H1 (cell line): ENCODE measurements at regions not wholly inside any gene's neighbourhood (a gene's known extent, or its start where the extent isn't known, plus 50 kb on each side); places are given as distances from the start of the nearest gene placed in this dataset.

ENCODE experiments used
- CTCF ChIA-PET: fragments of 300-600 bp; sonication (Branson Sonifier 250); formaldehyde crosslinking; loops from one replicate; lab custom pipeline; 2021; ENCODE audit not compliant: partially characterized antibody; lab: Charles Lee
- POLR2A ChIA-PET: fragments of 300-600 bp; sonication (Branson Sonifier 250); formaldehyde crosslinking; loops from one replicate; lab custom pipeline; 2021; ENCODE audit warnings: inconsistent platforms; ENCODE audit not compliant: partially characterized antibody; lab: Charles Lee
- DNase-seq, 2 experiments: peaks; one replicate each; pipeline versions ENCODE4 v3.0.0 to v3.0.0-alpha.2; 2010 to 2022; ENCODE audit warnings: low spot score in 2 of 2, low read depth in 1 of 2, mixed read lengths in 1 of 2
- FAIRE-seq: peaks from 2 replicates; lab custom pipeline; 2011; peaks lifted over from hg19 to GRCh38; lab: Jason Lieb, UNC
- H2AFZ ChIP-seq: 2 replicates; pipeline ENCODE4 v1.8.1; 2012; ENCODE audit warnings: low read length, inconsistent platforms
- H2AK5ac ChIP-seq: 2 replicates; pipeline ENCODE4 v1.6.1; 2013; ENCODE audit warnings: low read depth, low read length
- H2BK120ac ChIP-seq: replicated peaks from 2 replicates; pipeline ENCODE3; 2013; ENCODE audit warnings: low read depth, low read length, inconsistent platforms
- H2BK12ac ChIP-seq: 2 replicates; pipeline ENCODE4 v1.6.1; 2013; ENCODE audit warnings: low read depth, low read length
- H2BK15ac ChIP-seq: 2 replicates; pipeline ENCODE4 v1.6.1; 2013; ENCODE audit warnings: low read length
- H2BK20ac ChIP-seq: 2 replicates; pipeline ENCODE4 v1.6.1; 2013; ENCODE audit warnings: low read length
- H2BK5ac ChIP-seq: 2 replicates; pipeline ENCODE4 v1.6.1; 2013; ENCODE audit warnings: low read depth, low read length
- H3K14ac ChIP-seq: 2 replicates; pipeline ENCODE4 v1.6.1; 2013; ENCODE audit warnings: inconsistent platforms; ENCODE audit not compliant: insufficient read length
- H3K18ac ChIP-seq: 2 replicates; pipeline ENCODE4 v1.6.1; 2013; ENCODE audit warnings: low read length; ENCODE audit errors: extremely low read depth
- H3K23ac ChIP-seq: 2 replicates; pipeline ENCODE4 v1.6.1; 2013; ENCODE audit warnings: inconsistent platforms; ENCODE audit not compliant: insufficient read length
- H3K23me2 ChIP-seq: 2 replicates; pipeline ENCODE4 v1.6.1; 2013; ENCODE audit warnings: low read depth, low read length
- H3K27ac ChIP-seq: 2 replicates; pipeline ENCODE4 v1.6.1; 2011; ENCODE audit warnings: low read depth, low read length, inconsistent platforms
- H3K27me3 ChIP-seq, 4 experiments: replicated peaks in 1 of 4; 1 replicate in 1 of 4; 2 replicates in 3 of 4; pipeline versions ENCODE4 v1.6.1 to v1.8.1; 2011 to 2013; ENCODE audit warnings: low read length in 3 of 4, mild to moderate bottlenecking in 3 of 4, inconsistent platforms in 2 of 4, mixed read lengths in 2 of 4, moderate library complexity in 1 of 4; ENCODE audit not compliant: control insufficient read depth in 3 of 4, insufficient read depth in 3 of 4; ENCODE audit errors: extremely low read depth in 1 of 4
- H3K36me3 ChIP-seq, 4 experiments: 2 replicates each; pipeline versions ENCODE4 v1.6.1 to v1.8.1; 2011 to 2013; ENCODE audit warnings: mild to moderate bottlenecking in 4 of 4, low read length in 3 of 4, moderate library complexity in 2 of 4, control low read depth in 1 of 4, inconsistent platforms in 1 of 4; ENCODE audit not compliant: insufficient read depth in 4 of 4, control insufficient read depth in 2 of 4
- H3K4ac ChIP-seq: replicated peaks from 2 replicates; pipeline ENCODE3; 2013; ENCODE audit warnings: low read length, low read depth, mixed read lengths, inconsistent platforms; ENCODE audit not compliant: insufficient read length
- H3K4me1 ChIP-seq, 4 experiments: replicated peaks in 1 of 4; 1 replicate in 1 of 4; 2 replicates in 3 of 4; pipeline versions ENCODE4 v1.6.1 to v1.8.1; 2011 to 2013; ENCODE audit warnings: low read length in 3 of 4, inconsistent platforms in 2 of 4, mixed read lengths in 1 of 4; ENCODE audit not compliant: insufficient read depth in 4 of 4, control insufficient read depth in 3 of 4
- H3K4me2 ChIP-seq, 2 experiments: 2 replicates each; pipeline versions ENCODE4 v1.6.1 to v1.8.1; 2011 to 2013; ENCODE audit warnings: low read depth in 2 of 2, low read length in 2 of 2, control low read depth in 1 of 2, inconsistent platforms in 1 of 2, mild to moderate bottlenecking in 1 of 2; ENCODE audit not compliant: insufficient read depth in 1 of 2
- H3K4me3 ChIP-seq, 4 experiments: fragments of 200-600, 300-600 bp in 1 of 4; sonication (generic), shearing (Covaris generic), sonication (Bioruptor Twin) in 1 of 4; 2 replicates each; pipeline versions ENCODE4 v1.5.1 to v1.8.1; 2011 to 2016; ENCODE audit warnings: low read length in 4 of 4, low read depth in 3 of 4, control low read depth in 2 of 4, inconsistent platforms in 2 of 4, mild to moderate bottlenecking in 2 of 4, mixed read lengths in 1 of 4, moderate library complexity in 1 of 4; ENCODE audit not compliant: insufficient read depth in 2 of 4; ENCODE audit errors: extremely low read depth in 1 of 4
- H3K56ac ChIP-seq: replicated peaks from 2 replicates; pipeline ENCODE3; 2013; ENCODE audit warnings: low read depth, mild to moderate bottlenecking, mixed read lengths, low read length, inconsistent platforms; ENCODE audit not compliant: insufficient read length
- H3K79me1 ChIP-seq: 2 replicates; pipeline ENCODE4 v1.6.1; 2013; ENCODE audit warnings: low read depth, low read length, control low read depth
- H3K79me2 ChIP-seq, 2 experiments: 2 replicates each; pipeline versions ENCODE4 v1.6.1 to v1.8.1; 2012 to 2013; ENCODE audit warnings: low read length in 2 of 2, mild to moderate bottlenecking in 2 of 2, inconsistent platforms in 1 of 2; ENCODE audit not compliant: insufficient read depth in 2 of 2, control insufficient read depth in 1 of 2
- H3K9ac ChIP-seq, 4 experiments: replicated peaks in 1 of 4; 1 replicate in 1 of 4; 2 replicates in 3 of 4; pipeline versions ENCODE4 v1.6.1 to v1.8.1; 2011 to 2013; ENCODE audit warnings: low read depth in 3 of 4, low read length in 3 of 4, control low read depth in 2 of 4, mild to moderate bottlenecking in 2 of 4, moderate library complexity in 2 of 4, inconsistent platforms in 1 of 4; ENCODE audit errors: extremely low read depth in 1 of 4
- H3K9me3 ChIP-seq, 2 experiments: 2 replicates each; pipeline versions ENCODE4 v1.6.1 to v1.8.1; 2012 to 2013; ENCODE audit warnings: mild to moderate bottlenecking in 2 of 2, moderate library complexity in 2 of 2, control low read depth in 1 of 2, inconsistent platforms in 1 of 2, low read depth in 1 of 2, low read length in 1 of 2, mixed read lengths in 1 of 2; ENCODE audit not compliant: insufficient read depth in 2 of 2
- H4K20me1 ChIP-seq, 2 experiments: replicated peaks in 1 of 2; 2 replicates each; pipeline versions ENCODE3 to v1.8.1; 2011 to 2013; ENCODE audit warnings: inconsistent platforms in 2 of 2, low read length in 2 of 2, mild to moderate bottlenecking in 1 of 2; ENCODE audit not compliant: insufficient read depth in 2 of 2, control insufficient read depth in 1 of 2
- H4K5ac ChIP-seq: 2 replicates; pipeline ENCODE4 v1.6.1; 2013; ENCODE audit warnings: low read length, low read depth, mixed read lengths, inconsistent platforms; ENCODE audit not compliant: insufficient read length
- H4K8ac ChIP-seq: 2 replicates; pipeline ENCODE4 v1.8.0; 2013; ENCODE audit warnings: mild to moderate bottlenecking, moderate library complexity, low read length, inconsistent platforms; ENCODE audit not compliant: insufficient read depth; ENCODE audit errors: extremely low read depth
- H4K91ac ChIP-seq: replicated peaks from 2 replicates; pipeline ENCODE3; 2013; ENCODE audit warnings: low read length, mixed read lengths, inconsistent platforms; ENCODE audit not compliant: insufficient read length
- CEBPB ChIP-seq: IDR thresholded peaks from 2 replicates; pipeline ENCODE4 v1.6.1; 2012; ENCODE audit warnings: low read depth, low read length
- CREB1 ChIP-seq: IDR thresholded peaks from 2 replicates; pipeline ENCODE4 v1.6.1; 2012; ENCODE audit warnings: inconsistent platforms
- CTCF ChIP-seq, 3 experiments: IDR thresholded peaks; 1 replicate in 2 of 3; 2 replicates in 1 of 3; pipeline versions ENCODE4 v1.5.1 to v1.6.1; 2011; ENCODE audit warnings: low read length in 3 of 3, mild to moderate bottlenecking in 3 of 3, inconsistent platforms in 2 of 3, low read depth in 1 of 3, moderate library complexity in 1 of 3; ENCODE audit not compliant: insufficient read depth in 1 of 3; ENCODE audit errors: control extremely low read depth in 1 of 3
- NANOG ChIP-seq: IDR thresholded peaks from 2 replicates; pipeline ENCODE4 v1.6.1; 2011; ENCODE audit warnings: low read length, low read depth, mild to moderate bottlenecking, inconsistent platforms; ENCODE audit not compliant: insufficient read depth, poor library complexity, severe bottlenecking
- NRF1 ChIP-seq: IDR thresholded peaks from 2 replicates; pipeline ENCODE4 v1.6.1; 2011; ENCODE audit warnings: mild to moderate bottlenecking, low read depth, low read length, improper control_type of control experiment
- RXRA ChIP-seq: IDR thresholded peaks from 2 replicates; pipeline ENCODE4 v1.6.1; 2011; ENCODE audit warnings: low read depth, mild to moderate bottlenecking, low read length, moderate library complexity; ENCODE audit not compliant: insufficient read depth
- WGBS, 2 experiments: shearing (Covaris generic) in 1 of 2; methylation state at CpG; one replicate each; pipeline versions ENCODE4 v1.1.6 to v1.1.7; 2013 to 2015; ENCODE audit warnings: low lambda C conversion rate in 2 of 2, mixed read lengths in 2 of 2, inconsistent platforms in 1 of 2, low coverage in 1 of 2, missing lambda C conversion rate in 1 of 2; ENCODE audit not compliant: insufficient replicate concordance in 2 of 2, insufficient coverage in 1 of 2, insufficient read length in 1 of 2; ENCODE audit errors: extremely low coverage in 1 of 2, missing lambda C conversion rate in 1 of 2; 5-methylcytosine and 5-hydroxymethylcytosine counted together

GRCh38 chr4:129240816-129241215 is 144.9 kb downstream of the C4orf33 start:
- Histone ChIP-seq H3K27me3 (no peaks in the 10 kb centered on the region), H3K23me2 (no peaks in the 10 kb centered on the region), H3K9ac (no peak overlapping the region), H3K14ac (no peak overlapping the region), H2BK20ac (no peak overlapping the region), H3K56ac (no peak overlapping the region), H3K4me1 (peaks cover 0 to 2% (median 0%) of the 10 kb centered on the region in 4 experiments; a peak in 1 of 7 replicates), H3K79me1 (no peaks in the 10 kb centered on the region), H2BK5ac (no peak overlapping the region), H4K91ac (no peak overlapping the region), H3K18ac (no peak overlapping the region), H2BK12ac (no peak overlapping the region), H4K20me1 (no peaks in the 10 kb centered on the region), H4K8ac (no peak overlapping the region), H3K4me2 (no peak overlapping the region), H2AFZ (peak overlapping the region; percentile 70; the same call in 1 of the 2 replicates), H3K79me2 (no peaks in the 10 kb centered on the region), H3K36me3 (no peaks in the 10 kb centered on the region), H3K4me3 (no peak overlapping the region), H2BK15ac (no peak overlapping the region), H3K27ac (no peak overlapping the region), H2BK120ac (no peak overlapping the region), H3K4ac (no peak overlapping the region), H4K5ac (no peak overlapping the region), H3K9me3 (no peaks in the 10 kb centered on the region), H2AK5ac (no peak overlapping the region), H3K23ac (no peak overlapping the region)
- WGBS, 2 experiments: 85% methylated on average over 1 of the region's 1 CpG; no CpG with 5 or more reads in 1 of the 2 experiments
- ChIA-PET POLR2A (no interaction called here), CTCF (interaction anchor here (0.8 to 1.0 kb wide), 3 partner anchors 35 to 133 kb away, joined by 3 read pairs; no protein-coding TSS in a partner anchor)
- no peak for FAIRE-seq
- DNase-seq: no peak
- TF ChIP-seq NRF1 (no peak), CEBPB (no peak), CTCF (IDR thresholded peaks at IDR 0.05; ENCODE audit: control extremely low read depth in 1 of 3, insufficient read depth in 1 of 3, low read depth in 1 of 3, low read length in 3 of 3) (no peak), CREB1 (no peak), NANOG (no peak), RXRA (no peak)
